ENCODE measurements at regions not wholly inside any gene's neighbourhood (a gene's known extent, or its start where the extent isn't known, plus 50 kb on each side); places are given as distances from the start of the nearest gene placed in this dataset.

- TF ChIP-seq EZH2phosphoT487 (IDR thresholded peaks at IDR 0.05; ENCODE audit: borderline replicate concordance, low read depth, low read length) = no peak
- TF ChIP-seq, protein P1, sequence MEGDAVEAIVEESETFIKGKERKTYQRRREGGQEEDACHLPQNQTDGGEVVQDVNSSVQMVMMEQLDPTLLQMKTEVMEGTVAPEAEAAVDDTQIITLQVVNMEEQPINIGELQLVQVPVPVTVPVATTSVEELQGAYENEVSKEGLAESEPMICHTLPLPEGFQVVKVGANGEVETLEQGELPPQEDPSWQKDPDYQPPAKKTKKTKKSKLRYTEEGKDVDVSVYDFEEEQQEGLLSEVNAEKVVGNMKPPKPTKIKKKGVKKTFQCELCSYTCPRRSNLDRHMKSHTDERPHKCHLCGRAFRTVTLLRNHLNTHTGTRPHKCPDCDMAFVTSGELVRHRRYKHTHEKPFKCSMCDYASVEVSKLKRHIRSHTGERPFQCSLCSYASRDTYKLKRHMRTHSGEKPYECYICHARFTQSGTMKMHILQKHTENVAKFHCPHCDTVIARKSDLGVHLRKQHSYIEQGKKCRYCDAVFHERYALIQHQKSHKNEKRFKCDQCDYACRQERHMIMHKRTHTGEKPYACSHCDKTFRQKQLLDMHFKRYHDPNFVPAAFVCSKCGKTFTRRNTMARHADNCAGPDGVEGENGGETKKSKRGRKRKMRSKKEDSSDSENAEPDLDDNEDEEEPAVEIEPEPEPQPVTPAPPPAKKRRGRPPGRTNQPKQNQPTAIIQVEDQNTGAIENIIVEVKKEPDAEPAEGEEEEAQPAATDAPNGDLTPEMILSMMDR (conservative IDR thresholded peaks at IDR 0.05; ENCODE audit: low read length) = no peak
- no TSS peak for BruUV-seq (replicated peaks)
- DNase-seq (ENCODE audit: low spot score) = no peak
- POLR2A ChIA-PET = interaction anchor here (0.6 kb wide), 1 partner anchor 67 kb away, joined by 3 read pairs; no protein-coding TSS in a partner anchor
- Histone ChIP-seq H4K20me1 (ENCODE audit: insufficient read depth, low read length) (no peaks in the 10 kb centered on the region), H3K9me2 (ENCODE audit: insufficient read depth, low read length) (no peaks in the 10 kb centered on the region), H3K79me2 (ENCODE audit: insufficient read depth, low read depth, low read length) (no peaks in the 10 kb centered on the region), H3K27ac (ENCODE audit: low read depth, low read length, poor library complexity, severe bottlenecking) (no peak overlapping the region), H3K9me3 (ENCODE audit: low read length) (no peaks in the 10 kb centered on the region), H3K4me1 (ENCODE audit: insufficient read depth, low read length, poor library complexity, severe bottlenecking) (no peaks in the 10 kb centered on the region), H3K36me3 (ENCODE audit: insufficient read depth, low read length) (no peaks in the 10 kb centered on the region), H3K4me2 (ENCODE audit: low read length) (no peak overlapping the region), H3K4me3 (ENCODE audit: low read depth, low read length, poor library complexity, severe bottlenecking) (no peak overlapping the region), H2AFZ (ENCODE audit: low read length) (no peak overlapping the region)
- CTCF ChIA-PET (ENCODE audit: unreplicated experiment) = no interaction called here
- intact Hi-C loops (cut with micrococcal nuclease; ENCODE audit: unreplicated experiment) = no loop called here
Observed at GRCh38 chr4:66575008-66575696, 904.9 kb upstream of the EPHA5 start.

DNA sequence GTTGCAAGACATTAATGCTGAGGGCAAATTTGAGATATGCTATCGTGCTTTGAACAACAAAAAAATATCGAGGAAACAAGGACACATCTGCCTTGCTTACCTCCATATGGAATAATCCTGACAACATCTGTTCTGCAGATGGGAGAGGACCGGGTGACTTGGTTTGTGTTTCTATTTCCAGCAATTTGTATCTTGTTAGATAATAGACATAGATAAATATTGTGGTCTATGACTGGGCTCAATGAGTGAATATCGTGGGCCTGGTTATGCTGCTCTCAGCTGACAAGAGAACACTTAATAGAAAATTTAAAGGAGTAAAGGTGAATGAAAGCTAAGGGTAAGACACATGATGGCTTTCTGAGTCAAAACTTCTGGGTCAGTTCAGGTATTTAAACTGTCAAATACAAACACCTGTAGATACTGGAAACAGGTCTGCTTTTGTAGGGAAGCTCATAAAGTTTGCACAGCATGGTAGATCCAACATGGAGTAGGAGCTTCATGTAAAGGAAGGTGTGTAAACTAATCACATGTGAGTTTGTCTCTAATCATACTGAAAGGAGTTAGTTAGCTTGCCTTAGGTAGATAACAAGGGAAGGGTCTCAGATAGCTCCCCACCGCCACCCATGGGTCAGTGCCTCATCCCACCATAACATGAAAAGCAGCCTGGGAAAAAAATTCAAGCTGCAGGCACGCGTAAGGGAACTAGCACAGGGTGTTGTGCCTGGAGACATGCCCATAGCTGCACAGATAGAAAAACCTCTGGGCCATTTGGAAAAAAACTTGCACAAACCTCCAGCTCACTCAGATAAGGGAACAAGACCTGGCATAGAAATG is 904.1 kb upstream of the EPHA5 start:
- ChIA-PET CTCF (ENCODE audit: unreplicated experiment) (no interaction called here), POLR2A (interaction anchor here (0.6 kb wide), 1 partner anchor 67 kb away, joined by 3 read pairs; no protein-coding TSS in a partner anchor)
- DNase-seq (ENCODE audit: low spot score) = no peak
- Histone ChIP-seq H3K4me2 (ENCODE audit: low read length) (no peak overlapping the region), H3K9me2 (ENCODE audit: insufficient read depth, low read length) (no peaks in the 10 kb centered on the region), H4K20me1 (ENCODE audit: insufficient read depth, low read length) (no peaks in the 10 kb centered on the region), H3K27ac (ENCODE audit: low read depth, low read length, poor library complexity, severe bottlenecking) (no peak overlapping the region), H3K9me3 (ENCODE audit: low read length) (no peaks in the 10 kb centered on the region), H3K4me3 (ENCODE audit: low read depth, low read length, poor library complexity, severe bottlenecking) (no peak overlapping the region), H3K79me2 (ENCODE audit: insufficient read depth, low read depth, low read length) (no peaks in the 10 kb centered on the region), H3K36me3 (ENCODE audit: insufficient read depth, low read length) (no peaks in the 10 kb centered on the region), H3K4me1 (ENCODE audit: insufficient read depth, low read length, poor library complexity, severe bottlenecking) (no peaks in the 10 kb centered on the region), H2AFZ (ENCODE audit: low read length) (no peak overlapping the region)
- TF ChIP-seq EZH2phosphoT487 (IDR thresholded peaks at IDR 0.05; ENCODE audit: borderline replicate concordance, low read depth, low read length) = no peak
- TF ChIP-seq, protein P1 (conservative IDR thresholded peaks at IDR 0.05; ENCODE audit: low read length) = no peak
- no TSS peak for BruUV-seq (replicated peaks)
- intact Hi-C loops (cut with micrococcal nuclease; ENCODE audit: unreplicated experiment) = no loop called here

DNA sequence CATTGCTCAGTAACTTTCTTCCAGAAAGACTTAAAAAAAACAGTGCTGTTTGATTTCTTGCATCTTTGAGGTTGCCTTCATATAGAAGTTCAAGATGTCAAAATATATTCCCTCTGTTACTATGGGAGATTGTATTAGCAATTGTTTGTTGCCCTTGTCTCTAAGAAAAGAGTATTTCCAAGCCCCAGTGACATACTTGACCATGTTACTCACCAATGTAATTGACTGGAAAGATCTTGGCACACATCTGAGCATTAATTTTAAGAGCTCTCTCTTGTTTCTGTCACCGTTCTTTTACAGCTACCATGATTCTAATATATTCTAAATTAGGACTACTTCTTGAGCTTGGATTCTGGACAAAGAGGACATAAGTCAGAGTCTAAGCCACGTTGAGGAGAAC is 902.7 kb upstream of the EPHA5 start:
- Histone ChIP-seq H3K4me3 (ENCODE audit: low read depth, low read length, poor library complexity, severe bottlenecking) (no peak overlapping the region), H3K4me1 (ENCODE audit: insufficient read depth, low read length, poor library complexity, severe bottlenecking) (no peaks in the 10 kb centered on the region), H3K79me2 (ENCODE audit: insufficient read depth, low read depth, low read length) (no peaks in the 10 kb centered on the region), H3K36me3 (ENCODE audit: insufficient read depth, low read length) (no peaks in the 10 kb centered on the region), H3K9me2 (ENCODE audit: insufficient read depth, low read length) (no peaks in the 10 kb centered on the region), H3K9me3 (ENCODE audit: low read length) (no peaks in the 10 kb centered on the region), H4K20me1 (ENCODE audit: insufficient read depth, low read length) (no peaks in the 10 kb centered on the region), H3K4me2 (ENCODE audit: low read length) (no peak overlapping the region), H2AFZ (ENCODE audit: low read length) (no peak overlapping the region), H3K27ac (ENCODE audit: low read depth, low read length, poor library complexity, severe bottlenecking) (no peak overlapping the region)
- CTCF ChIA-PET (ENCODE audit: unreplicated experiment) = no interaction called here
- DNase-seq (ENCODE audit: low spot score) = no peak
- TF ChIP-seq EZH2phosphoT487 (IDR thresholded peaks at IDR 0.05; ENCODE audit: borderline replicate concordance, low read depth, low read length) = no peak
- TF ChIP-seq, protein P1 (conservative IDR thresholded peaks at IDR 0.05; ENCODE audit: low read length) = no peak
- POLR2A ChIA-PET = no interaction called here
- intact Hi-C loops (cut with micrococcal nuclease; ENCODE audit: unreplicated experiment) = no loop called here
- BruUV-seq (replicated peaks) = no TSS peak

All from OCI-LY7 (cell line).